ENCODE measurements at regions not wholly inside any gene's neighbourhood (a gene's known extent, or its start where the extent isn't known, plus 50 kb on each side); places are given as distances from the start of the nearest gene placed in this dataset.

DNA sequence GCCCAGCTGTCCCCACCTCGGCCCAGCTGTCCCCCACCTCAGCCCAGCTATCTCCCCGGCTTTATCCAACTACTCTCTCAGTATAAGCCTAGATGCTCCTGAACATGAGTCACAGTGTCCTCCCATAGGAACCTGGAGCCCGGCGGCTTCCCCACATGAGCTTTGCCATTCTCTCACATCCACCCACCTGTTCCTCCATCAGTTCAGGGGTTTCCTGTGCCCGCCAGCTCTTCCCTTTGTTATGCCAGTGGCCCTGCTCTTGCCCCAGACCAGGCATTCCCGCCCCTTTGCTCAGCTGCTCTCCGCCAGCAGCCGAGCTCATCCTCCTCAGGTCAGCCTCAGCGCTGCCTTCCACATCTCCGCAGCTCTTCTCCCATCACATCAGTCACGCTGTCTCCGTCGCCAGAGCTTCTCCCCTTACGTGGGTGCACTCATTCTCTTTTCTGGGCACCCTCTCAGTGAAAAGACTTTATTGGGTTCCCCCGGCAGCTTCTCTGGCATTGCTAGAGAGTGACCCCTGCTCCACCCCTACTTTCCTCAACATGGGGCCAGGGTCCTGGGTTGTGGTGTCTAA, 89.5 kb upstream of the CSF3R start:
- DNase-seq = no peak

DNA sequence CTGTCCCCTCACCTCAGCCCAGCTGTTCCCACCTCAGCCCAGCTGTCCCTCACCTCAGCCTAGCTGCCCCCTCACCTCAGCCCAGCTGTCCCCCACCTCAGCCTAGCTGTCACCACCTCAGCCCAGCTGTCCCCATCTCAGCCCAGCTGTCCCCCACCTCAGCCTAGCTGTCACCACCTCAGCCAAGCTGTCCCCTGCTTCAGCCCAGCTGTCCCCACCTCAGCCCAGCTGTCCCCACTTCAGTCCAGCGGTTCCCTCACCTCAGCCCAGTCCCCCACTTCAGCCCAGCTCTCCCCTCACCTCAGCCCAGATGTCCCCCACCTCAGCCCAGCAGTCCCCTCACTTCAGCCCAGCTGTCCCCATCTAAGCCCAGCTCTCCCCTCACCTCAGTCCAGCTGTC, 88.4 kb upstream of the CSF3R start:
- DNase-seq = no peak

GRCh38 chr1:36570478-36571060, 87.9 kb upstream of the CSF3R start:
- no peak for DNase-seq

DNA sequence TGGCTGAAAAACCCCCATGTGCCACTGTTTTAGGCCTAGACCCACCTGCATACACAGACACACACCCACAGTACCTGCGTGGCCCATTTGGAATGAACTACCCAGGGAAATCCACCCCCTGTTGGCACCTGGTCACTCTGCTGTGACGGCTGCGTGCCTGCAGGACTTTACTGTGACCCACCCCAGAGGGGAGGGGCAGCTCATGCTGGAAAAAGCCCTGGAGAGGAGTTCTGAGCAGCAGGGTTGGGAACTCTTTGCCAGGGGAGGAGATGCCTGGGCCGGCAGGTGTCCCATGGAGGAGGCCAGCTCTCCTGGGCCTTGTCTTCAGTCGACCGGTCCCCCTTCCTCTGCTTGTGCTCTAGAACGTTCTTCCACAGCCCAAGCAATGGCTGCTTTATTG, 87.3 kb upstream of the CSF3R start:
- DNase-seq = no peak

GRCh38 chr1:36567601-36568341, 85.1 kb upstream of the CSF3R start:
- DNase-seq = no peak

DNA sequence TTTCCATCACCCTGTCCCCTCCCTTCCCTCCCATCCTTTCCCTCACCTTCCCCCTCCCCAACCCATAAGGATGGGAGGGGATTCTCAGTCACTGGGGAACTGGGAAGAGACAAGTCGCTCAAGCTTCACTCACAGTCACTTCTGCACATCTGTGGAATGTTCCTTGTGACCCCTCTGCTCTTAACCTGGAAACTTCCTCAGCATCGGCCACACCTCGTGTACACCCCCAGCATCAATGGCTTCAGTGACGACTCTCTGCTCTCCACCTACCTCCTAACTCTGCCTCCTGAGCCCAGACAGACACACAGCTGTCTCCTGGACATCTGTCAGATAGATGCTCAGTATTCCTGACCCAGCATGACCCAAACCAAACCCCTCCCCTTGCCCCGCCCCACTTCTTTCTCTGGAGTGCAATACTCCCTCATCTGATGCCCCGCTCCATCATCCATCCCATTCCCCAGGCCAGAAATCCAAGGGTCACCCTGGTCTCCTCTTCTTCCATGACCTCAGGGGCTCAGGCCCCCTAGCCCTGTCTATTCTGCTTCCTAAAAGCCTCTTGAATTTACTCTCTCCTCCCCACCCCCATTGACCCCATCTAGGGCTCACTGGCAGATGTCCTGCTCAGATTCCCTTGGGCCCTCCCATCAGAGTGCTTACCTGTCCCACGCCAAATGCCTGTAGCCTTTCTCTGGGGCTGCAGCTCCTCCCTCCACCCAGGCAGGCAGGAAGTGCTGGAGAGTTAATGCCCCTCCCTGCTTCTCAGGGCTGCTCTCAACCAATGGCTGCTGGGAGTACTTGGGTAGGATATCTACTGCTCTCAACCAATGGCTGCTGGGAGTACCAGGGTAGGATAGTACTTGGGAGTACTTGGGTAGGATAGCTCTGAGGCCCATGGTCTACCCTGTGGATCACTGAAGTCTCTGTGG, 83.1 kb upstream of the CSF3R start:
- DNase-seq = no peak

GRCh38 chr1:36562181-36562685, 79.5 kb upstream of the CSF3R start:
- DNase-seq = no peak

- DNase-seq = no peak
Observed at GRCh38 chr1:36561361-36561724, 78.6 kb upstream of the CSF3R start.

DNA sequence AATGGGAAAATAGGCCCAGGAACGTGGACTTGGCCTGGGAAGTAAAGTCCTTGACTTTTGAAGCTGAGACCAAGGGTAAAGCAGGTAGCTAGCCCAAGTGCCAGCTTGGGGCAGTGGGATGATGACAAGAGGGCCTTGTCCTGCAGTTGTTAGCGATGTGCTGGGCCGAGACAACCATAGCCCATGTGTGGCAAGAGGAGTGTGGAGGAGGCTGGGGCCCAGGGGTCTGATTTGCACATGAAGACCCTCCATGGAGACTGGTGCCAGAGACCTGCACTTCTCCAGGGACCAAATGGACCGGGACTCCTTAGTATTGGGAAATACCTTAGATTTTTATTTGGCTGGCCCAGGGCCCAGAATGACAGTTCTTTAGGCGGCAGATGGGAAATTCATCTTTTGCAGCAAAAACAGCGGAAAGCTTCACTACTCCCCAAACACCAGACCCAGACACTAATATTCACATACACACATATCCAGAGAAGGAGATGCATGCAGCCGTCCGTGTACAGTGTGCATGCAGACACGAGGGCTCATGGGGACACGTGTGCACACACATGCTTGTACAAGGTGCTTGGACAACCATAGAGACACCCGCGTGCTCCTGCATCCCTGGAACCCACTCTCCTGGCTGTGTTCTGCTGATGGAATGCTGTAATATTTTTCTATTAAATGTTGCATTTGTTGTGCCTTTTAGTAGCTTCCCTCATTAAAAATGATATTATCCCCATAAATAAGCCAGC, 78.1 kb upstream of the CSF3R start:
- DNase-seq = no peak

DNA sequence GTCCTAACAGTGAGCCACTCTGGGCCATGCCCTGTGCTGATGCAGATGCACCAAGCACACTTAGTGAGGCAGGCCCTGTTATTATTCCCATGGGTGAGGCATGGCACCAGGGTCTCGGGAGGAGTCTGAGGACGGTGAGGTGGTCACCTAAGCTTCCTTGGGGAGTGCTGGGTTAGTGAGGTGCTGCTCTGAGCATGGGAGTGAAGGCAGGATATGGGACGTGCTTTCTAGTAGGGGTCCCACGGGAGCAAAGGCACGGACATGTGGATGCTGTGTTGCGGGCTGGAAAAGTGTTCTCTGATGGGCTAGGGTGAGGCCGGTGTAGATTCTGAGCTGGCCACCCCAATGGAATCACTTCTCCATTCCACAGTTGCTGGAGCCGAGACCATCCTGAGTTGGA, 77.5 kb upstream of the CSF3R start:
- DNase-seq = no peak

DNA sequence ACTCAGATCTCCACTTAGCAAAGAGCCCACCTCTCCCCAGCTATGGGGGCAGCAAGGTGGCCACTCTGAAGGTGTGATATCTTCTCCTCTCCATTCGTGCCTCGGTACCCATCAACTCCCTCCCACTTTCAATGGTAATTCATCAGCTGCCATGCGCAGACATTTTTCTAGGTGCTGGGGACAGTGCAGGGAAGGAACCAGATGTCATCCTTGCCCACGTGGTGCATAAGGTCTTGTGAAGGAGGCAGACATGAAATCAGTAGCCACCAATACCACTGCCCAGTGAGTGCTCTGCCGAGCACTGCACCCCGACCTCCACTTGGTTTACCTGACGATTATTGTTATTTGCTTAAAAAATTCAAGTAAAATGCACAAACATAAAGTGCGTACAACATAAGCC, 76.3 kb upstream of the CSF3R start:
- no peak for DNase-seq

DNA sequence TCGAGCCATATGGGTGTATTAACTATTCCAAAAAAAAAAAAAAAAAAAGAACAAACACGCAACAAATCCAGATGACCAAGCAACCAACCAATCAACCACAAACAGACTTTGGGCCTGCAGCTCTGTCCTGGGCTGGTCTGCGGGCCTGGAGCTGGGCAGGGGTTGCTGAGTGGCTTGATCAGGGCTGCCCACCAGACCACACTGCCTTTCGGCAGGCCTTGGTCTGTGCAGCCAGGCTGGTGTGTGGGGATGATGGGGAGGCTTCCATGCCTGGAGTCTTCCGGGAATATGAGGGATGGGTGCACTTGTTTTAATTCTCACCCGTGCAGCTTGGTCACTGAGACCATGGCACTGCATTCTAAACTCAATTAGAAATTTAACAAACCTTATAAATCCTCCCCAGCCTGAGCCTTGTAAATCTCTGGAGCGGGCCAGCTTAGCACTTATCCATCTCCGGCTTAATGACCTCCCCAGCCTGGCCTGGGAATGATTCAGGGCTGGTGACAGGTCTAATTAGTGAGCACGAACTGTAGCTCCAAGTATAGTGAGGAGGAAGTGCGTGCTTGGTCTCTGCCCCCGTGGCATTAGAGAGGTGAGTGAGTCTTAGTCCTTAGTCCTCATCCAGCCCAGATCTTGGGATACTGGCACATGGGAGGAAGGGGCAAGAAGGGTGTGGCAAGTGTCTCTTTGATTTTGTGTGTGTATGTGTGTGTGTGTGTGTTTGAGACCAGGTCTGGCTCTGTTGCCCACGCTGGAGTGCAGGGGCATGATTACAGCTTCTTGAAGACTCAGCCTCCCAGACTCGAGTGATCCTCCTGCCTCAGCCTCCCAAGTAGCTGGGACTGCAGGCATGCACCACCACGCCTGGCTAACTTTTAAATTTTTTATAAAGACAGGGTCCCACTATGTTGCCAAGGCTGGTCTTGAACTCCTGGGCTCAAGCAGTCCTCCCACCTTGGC, 74.6 kb upstream of the CSF3R start:
- no peak for DNase-seq

GRCh38 chr1:36555041-36555440, 72.3 kb upstream of the CSF3R start:
- DNase-seq = no peak

GRCh38 chr1:36554323-36554628, 71.6 kb upstream of the CSF3R start:
- DNase-seq = no peak

DNA sequence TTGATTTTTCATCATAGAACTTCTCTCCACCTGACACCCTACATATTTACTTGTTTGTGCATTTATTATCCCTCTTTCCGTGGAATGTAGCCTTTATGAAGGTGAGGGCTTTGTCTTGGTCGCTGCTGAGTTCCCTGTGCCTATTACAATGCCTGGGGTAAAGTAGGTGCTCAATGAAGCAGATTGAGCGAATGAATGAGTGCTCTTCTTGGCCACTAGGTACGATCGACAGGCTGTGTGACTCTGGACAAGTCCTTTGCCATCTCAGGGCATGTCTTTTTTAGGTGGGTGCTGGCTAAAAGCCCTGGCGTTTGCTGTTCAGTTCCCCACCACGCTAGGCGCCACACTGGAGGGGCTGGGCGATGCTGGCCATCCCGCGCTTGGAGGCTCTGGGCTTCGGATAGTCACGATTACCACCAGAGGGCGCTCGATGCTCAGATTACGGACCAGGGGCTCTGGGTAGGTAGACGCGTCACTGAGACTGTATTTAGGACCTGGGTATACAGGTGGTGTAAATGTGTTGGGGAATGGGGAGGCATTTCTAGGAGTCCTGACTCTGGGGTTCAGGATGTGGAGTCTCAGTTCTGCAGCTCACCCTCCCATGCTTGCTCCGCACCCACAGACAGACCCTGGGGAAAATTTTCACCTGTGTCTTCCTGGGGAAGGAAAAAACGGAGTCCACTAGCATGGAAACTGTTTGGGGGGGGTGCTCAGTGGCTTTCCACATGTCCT, 71.0 kb upstream of the CSF3R start:
- DNase-seq = peak; percentile 57 to 60

DNA sequence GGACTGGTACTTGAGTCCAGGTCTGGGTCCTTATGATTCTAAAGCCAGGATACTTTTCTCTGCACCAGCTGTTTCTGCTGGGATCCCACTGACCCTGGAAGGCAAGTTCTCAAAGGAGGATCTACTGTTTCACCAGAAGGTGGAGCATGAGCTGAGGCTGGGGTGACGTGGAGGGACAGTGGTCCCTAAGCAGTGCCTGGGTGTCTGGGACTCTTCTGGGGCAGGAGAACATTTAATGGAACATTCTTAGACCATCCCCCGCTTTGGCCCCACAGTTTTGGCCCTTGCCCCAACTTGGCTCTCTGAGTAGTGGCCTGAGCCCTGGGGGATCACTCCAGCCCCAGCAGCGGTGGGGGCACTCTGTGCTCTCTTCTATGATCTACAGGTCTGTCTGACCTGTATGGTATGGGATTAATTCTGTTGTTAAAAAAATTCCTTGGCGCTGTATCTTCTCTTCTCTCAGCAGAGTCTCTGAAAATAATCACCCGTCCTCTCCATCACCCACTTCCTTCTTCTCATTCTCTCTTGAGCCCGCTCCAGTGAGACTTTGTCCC, 60.3 kb upstream of the CSF3R start:
- DNase-seq = no peak

DNA sequence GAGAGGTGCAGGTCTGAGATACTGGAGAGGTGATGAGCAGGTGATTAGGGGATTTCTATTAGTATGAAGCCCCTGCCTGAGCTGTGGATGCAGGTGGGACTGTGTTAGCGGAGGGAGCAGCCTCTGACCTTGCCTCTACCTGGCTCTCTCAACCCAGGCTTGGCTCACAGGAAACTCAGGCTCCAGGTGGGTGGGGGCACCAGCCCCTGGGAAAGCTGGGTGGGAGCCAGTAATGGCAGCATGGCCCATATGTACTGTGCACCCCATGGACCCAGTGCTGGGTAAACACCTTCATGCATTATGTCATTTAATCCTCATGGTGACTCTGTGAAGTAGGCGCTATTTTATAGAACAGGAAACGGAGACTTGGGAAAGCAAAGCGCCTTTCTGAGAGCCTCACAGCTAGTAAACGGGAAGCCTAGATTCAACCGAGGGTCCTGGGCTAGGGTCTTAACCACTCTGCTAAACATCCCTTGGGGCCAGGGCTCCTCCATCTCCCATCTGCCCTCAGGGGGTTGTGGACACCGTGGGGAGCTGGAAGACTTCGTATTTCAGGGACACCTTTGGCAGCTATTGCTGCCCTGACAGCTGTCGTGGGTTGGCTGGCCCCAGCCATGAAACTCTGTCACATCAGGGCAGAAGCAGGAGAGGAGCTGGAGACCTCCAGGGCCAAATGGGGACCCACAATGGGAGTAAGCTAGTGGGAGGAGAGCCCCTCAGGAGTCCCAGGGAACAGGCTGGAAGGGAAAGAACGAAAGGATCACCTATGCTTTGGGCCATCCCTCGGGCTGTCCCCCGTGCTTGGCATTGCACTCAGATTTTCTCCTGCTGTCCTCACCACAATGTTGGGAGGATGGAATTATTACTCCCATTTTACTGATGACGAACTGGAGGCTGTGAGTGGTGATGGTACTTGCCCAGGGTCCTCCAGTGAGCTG, 59.6 kb upstream of the CSF3R start:
- no peak for DNase-seq

DNA sequence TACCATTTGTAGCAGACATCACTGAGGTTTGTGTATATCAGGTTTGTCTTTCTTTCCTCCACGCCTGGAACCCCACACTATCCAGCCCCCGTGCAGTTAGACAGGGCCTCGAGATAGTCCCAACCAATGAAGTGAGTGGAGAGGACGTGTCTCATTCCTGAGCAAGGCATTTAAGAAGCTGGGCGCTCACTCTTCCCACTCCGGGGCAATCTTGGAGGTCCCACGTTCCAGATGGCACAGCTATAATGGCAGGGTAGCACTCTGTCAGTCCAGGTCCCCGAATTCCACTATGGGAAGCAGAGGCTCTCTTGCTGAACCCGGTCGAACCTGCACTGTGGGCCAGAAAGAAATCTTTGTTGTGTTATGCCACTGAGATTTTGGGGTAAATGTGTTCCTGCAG, 57.3 kb upstream of the CSF3R start:
- DNase-seq = no peak

DNA sequence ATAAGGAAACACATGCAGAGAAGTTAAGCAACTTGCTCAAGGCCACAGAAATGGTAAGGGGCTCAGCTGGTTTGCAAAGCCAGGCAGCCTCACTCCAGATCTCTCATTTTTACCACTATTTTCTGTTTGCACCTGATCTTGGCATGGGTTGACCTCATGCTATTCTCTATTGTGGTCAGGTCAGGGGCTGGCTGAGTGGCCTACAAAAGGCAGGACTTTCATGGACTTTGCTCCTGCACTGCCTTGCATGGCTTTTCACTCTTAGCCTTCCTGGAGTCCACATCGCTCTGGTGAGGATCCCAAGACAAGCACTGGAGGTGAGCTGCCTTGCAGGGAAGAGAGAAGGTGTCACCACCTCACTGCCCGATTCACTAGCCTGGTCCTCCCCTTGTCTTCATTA, 56.8 kb upstream of the CSF3R start:
- DNase-seq = no peak

Measured in activated CD4-positive, alpha-beta T cell treated with anti-CD3 and anti-CD28 coated beads, Interleukin-2, amount 50 U/mL, for 4 hours (primary cell).